ENCODE measurements at regions not wholly inside any gene's neighbourhood (a gene's known extent, or its start where the extent isn't known, plus 50 kb on each side); places are given as distances from the start of the nearest gene placed in this dataset.
"Not testable (repeated sequence)": the region's sequence is repeated elsewhere in the genome, so short reads cannot be mapped to it uniquely, and the experiment has no call there.

DNA sequence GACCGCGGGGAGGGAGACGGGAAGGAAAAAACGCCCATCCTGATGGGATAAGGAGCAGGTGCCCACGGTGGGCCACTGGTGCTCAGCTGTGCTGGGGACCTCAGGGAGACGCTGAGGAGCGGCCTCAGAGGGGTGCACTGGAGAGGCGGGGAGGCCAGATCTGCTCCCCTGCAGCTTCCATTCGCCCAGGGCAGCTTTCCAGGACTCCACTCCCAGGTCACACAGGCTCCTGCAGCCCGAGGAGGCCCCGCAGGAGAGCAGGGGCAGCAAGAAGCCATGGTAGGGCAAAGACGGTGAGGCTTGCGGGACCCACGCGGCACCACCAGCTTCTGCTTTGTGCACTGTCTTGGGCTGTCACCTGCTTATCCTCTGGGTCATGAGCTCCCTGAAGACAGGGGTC is 82.5 kb upstream of the SULF2 start:
- DNase-seq: no peak

DNA sequence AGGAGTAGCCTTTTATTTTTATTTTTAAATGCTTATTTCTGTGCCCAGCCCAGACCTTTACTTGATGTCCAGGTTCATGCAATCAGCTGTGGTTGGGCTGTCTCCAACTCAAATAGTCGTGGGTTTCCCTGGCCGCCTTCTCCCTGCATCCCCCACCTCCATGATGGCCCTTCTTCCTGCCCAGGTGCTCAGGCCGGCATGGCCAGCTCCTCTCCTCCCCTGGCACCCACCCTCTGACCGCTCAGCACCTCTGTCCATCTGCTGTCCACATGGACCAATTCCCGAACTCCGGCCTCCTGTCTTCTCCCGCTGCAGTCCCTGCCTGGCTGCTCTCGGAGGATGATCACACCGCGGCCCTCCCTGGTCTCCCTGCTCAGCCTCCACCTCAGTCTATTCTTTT is 81.2 kb upstream of the SULF2 start:
- DNase-seq: no peak

- DNase-seq: no peak
These were observed 80.6 kb upstream of the SULF2 start for GRCh38 chr20:47865912-47866311.

DNA sequence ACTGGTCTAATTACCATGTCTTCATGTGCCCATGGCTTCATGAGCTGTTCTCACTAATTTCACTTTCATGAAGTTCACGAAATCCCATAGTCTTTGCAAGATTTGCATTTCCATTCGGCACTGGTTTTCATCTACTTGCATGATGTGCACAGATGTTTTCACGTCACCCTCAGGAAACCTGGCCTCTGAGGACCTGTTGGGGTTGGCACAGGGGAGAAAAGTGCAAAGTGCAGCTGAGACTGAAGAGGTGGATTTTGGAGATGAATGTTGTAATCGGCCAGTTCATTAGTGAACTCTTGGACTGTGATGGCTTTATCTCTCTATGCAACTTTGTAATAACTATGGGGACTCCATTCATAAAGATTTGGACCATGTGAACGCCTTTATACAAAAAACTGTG is 80.2 kb upstream of the SULF2 start:
- no peak for DNase-seq

- no peak for DNase-seq
These were observed 78.7 kb upstream of the SULF2 start for GRCh38 chr20:47863981-47864380.

DNA sequence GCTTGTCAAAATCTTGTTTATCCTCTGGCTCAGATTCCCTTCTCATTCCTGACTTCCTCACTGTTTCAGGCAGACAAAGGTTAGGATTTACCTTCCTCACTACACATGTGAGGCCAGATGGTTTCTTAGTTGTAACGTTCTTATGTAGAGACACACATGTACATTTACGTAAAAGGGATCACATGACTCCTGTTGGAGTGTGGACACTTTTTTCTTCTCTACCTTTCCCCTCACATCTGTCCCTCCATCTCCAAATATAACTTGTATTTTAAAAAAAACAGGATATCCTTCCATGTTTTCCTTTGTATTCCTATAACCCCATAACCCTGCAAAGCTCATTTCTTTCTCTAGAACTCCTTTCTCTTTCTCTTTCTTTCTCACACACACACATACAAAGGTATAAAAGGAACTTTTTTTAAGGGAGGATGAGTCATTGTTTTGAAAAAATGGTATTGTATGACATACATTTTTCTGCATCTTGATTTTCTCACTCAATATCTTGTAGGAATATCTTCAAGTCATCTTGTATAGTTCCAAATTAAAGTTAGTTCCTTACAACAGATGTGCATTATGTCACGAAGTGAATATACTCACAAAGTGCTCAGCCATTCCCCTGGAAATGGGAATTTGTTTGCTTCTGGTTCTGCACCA is 78.2 kb upstream of the SULF2 start:
- peak; percentile 4 for DNase-seq

GRCh38 chr20:47862574-47863240 is 77.4 kb upstream of the SULF2 start:
- DNase-seq: no peak

- DNase-seq: no peak
These were observed 75.8 kb upstream of the SULF2 start for GRCh38 chr20:47861116-47861515.

- DNase-seq: no peak
These were observed 75.0 kb upstream of the SULF2 start for GRCh38 chr20:47860049-47860830.

GRCh38 chr20:47859278-47859677 is 74.0 kb upstream of the SULF2 start:
- no peak for DNase-seq

DNA sequence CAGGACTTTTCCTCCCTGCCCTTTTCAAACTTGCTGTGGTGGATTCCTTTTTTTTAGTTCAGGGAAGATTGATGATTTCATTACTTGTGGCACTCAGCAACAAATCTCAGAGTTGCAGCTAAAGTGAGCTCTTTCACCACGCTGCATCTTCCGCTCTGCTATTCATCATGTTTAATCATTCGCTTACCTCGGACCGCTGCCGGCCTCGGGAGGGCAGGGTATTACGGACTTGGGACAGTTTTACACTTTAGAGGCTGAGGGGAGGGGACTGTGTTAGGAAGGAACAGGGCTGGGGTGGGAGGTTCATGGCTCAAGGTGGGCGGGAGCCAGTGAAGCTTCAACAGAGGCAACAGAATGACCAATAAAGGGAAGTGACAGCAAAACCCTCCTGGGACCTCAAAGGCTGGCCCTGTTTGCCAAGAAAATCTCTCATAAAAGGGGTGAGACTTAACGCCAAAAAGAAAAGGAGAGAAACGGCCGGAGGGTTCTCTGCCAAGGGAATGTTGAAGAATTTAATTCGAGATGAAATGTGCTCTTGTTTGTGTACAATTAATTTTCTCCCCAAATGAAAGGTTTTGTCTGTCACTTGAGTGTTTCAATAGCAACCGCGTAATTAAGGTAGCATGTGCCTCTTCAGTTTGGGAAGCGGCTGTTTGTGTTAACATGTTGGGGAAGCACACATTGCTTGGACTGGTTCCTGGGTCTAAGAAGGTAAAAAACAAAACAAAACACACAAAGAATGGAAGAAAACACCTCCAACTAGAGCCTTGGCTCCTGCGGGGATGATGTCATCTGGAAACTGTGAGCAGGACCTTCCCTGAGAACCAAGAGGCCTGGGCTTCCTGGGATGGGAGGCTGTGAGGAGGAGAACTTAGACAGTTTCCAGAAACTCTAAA is 72.5 kb upstream of the SULF2 start:
- DNase-seq: peak; percentile 57

DNA sequence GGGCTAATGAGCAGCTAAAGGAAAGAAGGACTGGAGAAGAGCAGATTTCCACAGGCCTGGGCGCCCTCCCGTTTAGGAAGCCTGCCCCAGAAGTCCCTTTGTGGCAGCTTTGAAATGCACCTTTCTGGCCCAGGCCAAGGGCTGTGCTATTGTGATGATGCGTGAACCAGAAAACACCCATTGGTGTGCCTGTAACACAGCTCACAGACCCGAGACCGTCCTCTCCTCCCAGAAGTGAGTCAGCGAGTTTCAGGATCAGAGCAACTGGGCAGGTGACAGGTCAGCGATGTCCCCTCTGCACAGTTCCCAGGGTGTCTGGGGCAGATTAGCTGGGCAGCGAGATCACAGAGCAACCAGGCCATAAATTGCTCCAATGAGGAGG is 71.9 kb upstream of the SULF2 start:
- no peak for DNase-seq

DNA sequence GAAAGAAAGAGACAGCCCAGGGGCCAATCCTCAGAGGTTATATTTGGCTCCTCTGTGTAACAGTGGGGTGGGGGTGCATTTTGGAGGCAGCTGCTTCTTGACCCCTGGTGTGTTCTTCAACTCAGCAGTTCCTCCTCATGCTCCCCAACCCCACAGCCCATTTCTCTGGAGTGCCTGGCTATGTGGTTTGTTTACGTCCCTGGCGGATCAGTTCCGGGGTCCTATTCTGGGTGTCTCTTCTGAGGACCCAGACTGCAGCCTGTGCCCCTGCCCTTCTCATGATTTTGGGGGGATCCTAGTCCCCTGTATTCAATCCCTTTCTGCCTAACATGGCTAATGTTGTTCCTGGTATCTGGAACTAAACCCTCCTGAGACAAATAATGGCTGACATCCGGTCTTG is 70.5 kb upstream of the SULF2 start:
- no peak for DNase-seq

DNA sequence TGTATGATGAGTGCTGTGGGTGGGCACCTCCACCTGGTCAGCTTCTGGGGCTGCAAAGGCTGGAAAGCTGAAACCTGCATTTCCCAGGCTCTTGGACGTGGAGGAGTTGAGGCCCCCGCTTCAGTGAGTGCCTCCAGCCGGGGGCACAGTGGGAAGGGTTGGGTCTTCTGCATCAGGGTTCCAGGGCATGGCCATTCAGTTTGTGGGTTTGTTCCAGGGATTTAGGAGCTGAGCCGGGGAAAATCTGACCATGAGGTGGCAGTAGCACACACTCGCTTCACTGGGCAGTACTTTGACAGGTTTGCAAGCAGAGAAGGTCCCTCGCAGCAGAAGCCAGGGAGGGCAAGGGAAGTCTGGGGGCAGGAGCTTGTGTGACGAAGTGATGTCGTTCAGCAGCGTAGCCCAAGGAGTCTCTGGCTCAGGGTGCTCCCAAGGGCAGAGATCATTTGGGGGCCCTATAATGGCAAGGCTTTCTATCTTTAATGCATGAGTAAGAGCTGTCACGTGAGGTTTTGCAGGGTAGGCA is 69.5 kb upstream of the SULF2 start:
- DNase-seq: peak; percentile 51

DNA sequence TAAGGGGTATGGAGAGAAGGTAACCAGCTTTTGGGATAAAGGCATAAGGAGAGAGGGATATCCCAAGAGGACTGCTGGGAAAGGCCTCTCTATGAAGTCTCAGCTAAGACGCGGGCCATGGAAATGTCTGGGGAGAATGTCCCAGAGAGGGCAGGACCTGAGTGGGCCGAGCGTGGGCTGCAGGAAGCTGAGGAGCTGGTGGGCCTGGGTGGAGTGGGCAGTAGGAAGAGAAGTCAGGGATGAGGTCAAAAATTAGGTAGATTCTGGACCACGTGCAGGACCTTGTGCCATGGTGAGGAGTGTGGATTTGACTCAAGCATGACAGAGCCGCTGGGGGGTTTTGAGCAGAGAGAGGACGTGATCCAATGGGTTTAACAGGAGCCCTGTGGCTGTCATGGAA is 66.5 kb upstream of the SULF2 start:
- no peak for DNase-seq

GRCh38 chr20:47850146-47850545 is 64.9 kb upstream of the SULF2 start:
- DNase-seq: peak; percentile 16

DNA sequence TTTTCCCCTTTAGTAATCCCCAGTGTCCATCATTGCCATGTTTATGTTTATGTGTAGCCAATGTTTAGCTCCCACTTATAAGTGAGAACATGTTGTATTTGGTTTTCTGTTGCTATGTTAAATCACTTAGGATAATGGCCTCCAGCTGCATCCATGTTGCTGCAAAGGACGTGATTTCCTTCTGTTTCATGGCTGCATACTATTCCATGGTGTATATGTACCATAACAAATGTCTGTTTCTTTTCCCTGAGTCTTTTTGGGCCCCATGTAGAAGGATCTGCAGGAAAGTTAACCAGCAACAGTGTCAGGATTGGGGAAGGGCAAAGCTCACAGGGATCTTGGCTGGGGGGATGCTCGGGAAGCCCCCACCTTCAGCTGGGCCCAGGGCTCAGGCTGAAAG is 64.3 kb upstream of the SULF2 start:
- no peak for DNase-seq

GRCh38 chr20:47849006-47849405 is 63.7 kb upstream of the SULF2 start:
- no peak for DNase-seq

DNA sequence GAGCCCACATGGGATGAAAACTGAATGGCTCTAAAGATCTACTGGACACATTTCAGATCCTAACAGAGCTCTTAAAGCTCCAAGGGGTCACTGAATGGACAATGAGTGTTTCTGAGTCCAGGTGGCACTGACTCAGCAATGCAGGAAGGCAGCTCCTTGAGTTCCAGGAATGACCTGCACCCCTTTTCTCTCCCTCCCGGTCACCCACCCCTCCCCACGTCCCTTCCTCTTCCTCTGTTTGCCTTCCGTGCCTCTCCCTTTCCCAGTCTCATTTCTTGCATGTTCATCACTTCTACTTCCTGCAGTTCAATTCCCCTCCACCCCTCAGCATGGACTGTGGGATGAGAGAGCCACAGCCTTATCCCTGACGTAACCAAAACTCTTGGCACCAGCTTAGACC is 63.3 kb upstream of the SULF2 start:
- DNase-seq: not testable (repeated sequence)

- peak; percentile 54 for DNase-seq
These were observed 62.7 kb upstream of the SULF2 start for GRCh38 chr20:47847884-47848485.

DNA sequence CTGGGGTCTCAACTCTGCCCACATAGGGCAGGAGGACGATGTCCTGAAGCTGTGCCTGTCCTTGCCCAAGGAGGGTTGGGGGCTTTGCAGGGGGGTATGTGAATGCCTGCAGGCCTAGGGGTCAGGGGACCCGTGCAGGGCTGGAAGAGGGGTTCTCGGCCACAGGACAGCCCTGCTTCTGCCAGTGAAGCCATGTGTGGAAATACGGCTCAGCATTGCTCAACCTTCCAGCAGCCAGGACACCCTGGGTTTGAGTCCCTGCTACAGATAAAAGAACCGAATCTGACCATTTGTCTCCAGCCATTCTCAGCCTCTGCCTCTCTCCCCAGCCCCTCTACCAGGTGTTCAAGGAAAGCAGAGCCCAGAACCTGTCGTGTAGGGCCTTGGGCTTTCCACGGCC is 61.9 kb upstream of the SULF2 start:
- DNase-seq: not testable (repeated sequence)

- DNase-seq: peak; percentile 37
These were observed 61.4 kb upstream of the SULF2 start for GRCh38 chr20:47846651-47847050.
